HL-60 (cell line): ENCODE measurements at regions not wholly inside any gene's neighbourhood (a gene's known extent, or its start where the extent isn't known, plus 50 kb on each side); places are given as distances from the start of the nearest gene placed in this dataset.

Experiments used
- CTCF ChIP-seq: IDR thresholded peaks from one replicate; pipeline ENCODE4 v1.5.1; 2011; ENCODE audit warnings: low read length, control low read depth, inconsistent platforms; ENCODE audit not compliant: insufficient read depth
- GABPA ChIP-seq: IDR thresholded peaks from 2 replicates; pipeline ENCODE4 v1.6.1; 2012; ENCODE audit warnings: low read depth
- POLR2AphosphoS5 ChIP-seq: IDR thresholded peaks from 2 replicates; pipeline ENCODE4 v1.6.1; 2012; ENCODE audit warnings: low read depth
- REST ChIP-seq: IDR thresholded peaks from 2 replicates; pipeline ENCODE4 v1.6.1; 2012; ENCODE audit warnings: low read depth; ENCODE audit not compliant: insufficient replicate concordance

- TF ChIP-seq CTCF (no peak), POLR2AphosphoS5 (no peak), REST (no peak), GABPA (no peak)
Measured at GRCh38 chr6:104046426-104046825, 813.3 kb downstream of the HACE1 start.
